H1 (cell line): ENCODE measurements at regions not wholly inside any gene's neighbourhood (a gene's known extent, or its start where the extent isn't known, plus 50 kb on each side); places are given as distances from the start of the nearest gene placed in this dataset.

ENCODE experiments used
- CTCF ChIA-PET: fragments of 300-600 bp; sonication (Branson Sonifier 250); formaldehyde crosslinking; loops from one replicate; lab custom pipeline; 2021; ENCODE audit not compliant: partially characterized antibody; lab: Charles Lee
- POLR2A ChIA-PET: fragments of 300-600 bp; sonication (Branson Sonifier 250); formaldehyde crosslinking; loops from one replicate; lab custom pipeline; 2021; ENCODE audit warnings: inconsistent platforms; ENCODE audit not compliant: partially characterized antibody; lab: Charles Lee
- DNase-seq, 2 experiments: peaks; one replicate each; pipeline versions ENCODE4 v3.0.0 to v3.0.0-alpha.2; 2010 to 2022; ENCODE audit warnings: low spot score in 2 of 2, low read depth in 1 of 2, mixed read lengths in 1 of 2
- FAIRE-seq: peaks from 2 replicates; lab custom pipeline; 2011; peaks lifted over from hg19 to GRCh38; lab: Jason Lieb, UNC
- H2AFZ ChIP-seq: 2 replicates; pipeline ENCODE4 v1.8.1; 2012; ENCODE audit warnings: low read length, inconsistent platforms
- H2AK5ac ChIP-seq: 2 replicates; pipeline ENCODE4 v1.6.1; 2013; ENCODE audit warnings: low read depth, low read length
- H2BK120ac ChIP-seq: replicated peaks from 2 replicates; pipeline ENCODE3; 2013; ENCODE audit warnings: low read depth, low read length, inconsistent platforms
- H2BK12ac ChIP-seq: 2 replicates; pipeline ENCODE4 v1.6.1; 2013; ENCODE audit warnings: low read depth, low read length
- H2BK15ac ChIP-seq: 2 replicates; pipeline ENCODE4 v1.6.1; 2013; ENCODE audit warnings: low read length
- H2BK20ac ChIP-seq: 2 replicates; pipeline ENCODE4 v1.6.1; 2013; ENCODE audit warnings: low read length
- H2BK5ac ChIP-seq: 2 replicates; pipeline ENCODE4 v1.6.1; 2013; ENCODE audit warnings: low read depth, low read length
- H3K14ac ChIP-seq: 2 replicates; pipeline ENCODE4 v1.6.1; 2013; ENCODE audit warnings: inconsistent platforms; ENCODE audit not compliant: insufficient read length
- H3K18ac ChIP-seq: 2 replicates; pipeline ENCODE4 v1.6.1; 2013; ENCODE audit warnings: low read length; ENCODE audit errors: extremely low read depth
- H3K23ac ChIP-seq: 2 replicates; pipeline ENCODE4 v1.6.1; 2013; ENCODE audit warnings: inconsistent platforms; ENCODE audit not compliant: insufficient read length
- H3K23me2 ChIP-seq: 2 replicates; pipeline ENCODE4 v1.6.1; 2013; ENCODE audit warnings: low read depth, low read length
- H3K27ac ChIP-seq: 2 replicates; pipeline ENCODE4 v1.6.1; 2011; ENCODE audit warnings: low read depth, low read length, inconsistent platforms
- H3K27me3 ChIP-seq, 4 experiments: replicated peaks in 1 of 4; 1 replicate in 1 of 4; 2 replicates in 3 of 4; pipeline versions ENCODE4 v1.6.1 to v1.8.1; 2011 to 2013; ENCODE audit warnings: low read length in 3 of 4, mild to moderate bottlenecking in 3 of 4, inconsistent platforms in 2 of 4, mixed read lengths in 2 of 4, moderate library complexity in 1 of 4; ENCODE audit not compliant: control insufficient read depth in 3 of 4, insufficient read depth in 3 of 4; ENCODE audit errors: extremely low read depth in 1 of 4
- H3K36me3 ChIP-seq, 4 experiments: 2 replicates each; pipeline versions ENCODE4 v1.6.1 to v1.8.1; 2011 to 2013; ENCODE audit warnings: mild to moderate bottlenecking in 4 of 4, low read length in 3 of 4, moderate library complexity in 2 of 4, control low read depth in 1 of 4, inconsistent platforms in 1 of 4; ENCODE audit not compliant: insufficient read depth in 4 of 4, control insufficient read depth in 2 of 4
- H3K4ac ChIP-seq: replicated peaks from 2 replicates; pipeline ENCODE3; 2013; ENCODE audit warnings: low read length, low read depth, mixed read lengths, inconsistent platforms; ENCODE audit not compliant: insufficient read length
- H3K4me1 ChIP-seq, 4 experiments: replicated peaks in 1 of 4; 1 replicate in 1 of 4; 2 replicates in 3 of 4; pipeline versions ENCODE4 v1.6.1 to v1.8.1; 2011 to 2013; ENCODE audit warnings: low read length in 3 of 4, inconsistent platforms in 2 of 4, mixed read lengths in 1 of 4; ENCODE audit not compliant: insufficient read depth in 4 of 4, control insufficient read depth in 3 of 4
- H3K4me2 ChIP-seq, 2 experiments: 2 replicates each; pipeline versions ENCODE4 v1.6.1 to v1.8.1; 2011 to 2013; ENCODE audit warnings: low read depth in 2 of 2, low read length in 2 of 2, control low read depth in 1 of 2, inconsistent platforms in 1 of 2, mild to moderate bottlenecking in 1 of 2; ENCODE audit not compliant: insufficient read depth in 1 of 2
- H3K4me3 ChIP-seq, 4 experiments: fragments of 200-600, 300-600 bp in 1 of 4; sonication (generic), shearing (Covaris generic), sonication (Bioruptor Twin) in 1 of 4; 2 replicates each; pipeline versions ENCODE4 v1.5.1 to v1.8.1; 2011 to 2016; ENCODE audit warnings: low read length in 4 of 4, low read depth in 3 of 4, control low read depth in 2 of 4, inconsistent platforms in 2 of 4, mild to moderate bottlenecking in 2 of 4, mixed read lengths in 1 of 4, moderate library complexity in 1 of 4; ENCODE audit not compliant: insufficient read depth in 2 of 4; ENCODE audit errors: extremely low read depth in 1 of 4
- H3K56ac ChIP-seq: replicated peaks from 2 replicates; pipeline ENCODE3; 2013; ENCODE audit warnings: low read depth, mild to moderate bottlenecking, mixed read lengths, low read length, inconsistent platforms; ENCODE audit not compliant: insufficient read length
- H3K79me1 ChIP-seq: 2 replicates; pipeline ENCODE4 v1.6.1; 2013; ENCODE audit warnings: low read depth, low read length, control low read depth
- H3K79me2 ChIP-seq, 2 experiments: 2 replicates each; pipeline versions ENCODE4 v1.6.1 to v1.8.1; 2012 to 2013; ENCODE audit warnings: low read length in 2 of 2, mild to moderate bottlenecking in 2 of 2, inconsistent platforms in 1 of 2; ENCODE audit not compliant: insufficient read depth in 2 of 2, control insufficient read depth in 1 of 2
- H3K9ac ChIP-seq, 4 experiments: replicated peaks in 1 of 4; 1 replicate in 1 of 4; 2 replicates in 3 of 4; pipeline versions ENCODE4 v1.6.1 to v1.8.1; 2011 to 2013; ENCODE audit warnings: low read depth in 3 of 4, low read length in 3 of 4, control low read depth in 2 of 4, mild to moderate bottlenecking in 2 of 4, moderate library complexity in 2 of 4, inconsistent platforms in 1 of 4; ENCODE audit errors: extremely low read depth in 1 of 4
- H3K9me3 ChIP-seq, 2 experiments: 2 replicates each; pipeline versions ENCODE4 v1.6.1 to v1.8.1; 2012 to 2013; ENCODE audit warnings: mild to moderate bottlenecking in 2 of 2, moderate library complexity in 2 of 2, control low read depth in 1 of 2, inconsistent platforms in 1 of 2, low read depth in 1 of 2, low read length in 1 of 2, mixed read lengths in 1 of 2; ENCODE audit not compliant: insufficient read depth in 2 of 2
- H4K20me1 ChIP-seq, 2 experiments: replicated peaks in 1 of 2; 2 replicates each; pipeline versions ENCODE3 to v1.8.1; 2011 to 2013; ENCODE audit warnings: inconsistent platforms in 2 of 2, low read length in 2 of 2, mild to moderate bottlenecking in 1 of 2; ENCODE audit not compliant: insufficient read depth in 2 of 2, control insufficient read depth in 1 of 2
- H4K5ac ChIP-seq: 2 replicates; pipeline ENCODE4 v1.6.1; 2013; ENCODE audit warnings: low read length, low read depth, mixed read lengths, inconsistent platforms; ENCODE audit not compliant: insufficient read length
- H4K8ac ChIP-seq: 2 replicates; pipeline ENCODE4 v1.8.0; 2013; ENCODE audit warnings: mild to moderate bottlenecking, moderate library complexity, low read length, inconsistent platforms; ENCODE audit not compliant: insufficient read depth; ENCODE audit errors: extremely low read depth
- H4K91ac ChIP-seq: replicated peaks from 2 replicates; pipeline ENCODE3; 2013; ENCODE audit warnings: low read length, mixed read lengths, inconsistent platforms; ENCODE audit not compliant: insufficient read length
- RXRA ChIP-seq: IDR thresholded peaks from 2 replicates; pipeline ENCODE4 v1.6.1; 2011; ENCODE audit warnings: low read depth, mild to moderate bottlenecking, low read length, moderate library complexity; ENCODE audit not compliant: insufficient read depth
- WGBS, 2 experiments: shearing (Covaris generic) in 1 of 2; methylation state at CpG; one replicate each; pipeline versions ENCODE4 v1.1.6 to v1.1.7; 2013 to 2015; ENCODE audit warnings: low lambda C conversion rate in 2 of 2, mixed read lengths in 2 of 2, inconsistent platforms in 1 of 2, low coverage in 1 of 2, missing lambda C conversion rate in 1 of 2; ENCODE audit not compliant: insufficient replicate concordance in 2 of 2, insufficient coverage in 1 of 2, insufficient read length in 1 of 2; ENCODE audit errors: extremely low coverage in 1 of 2, missing lambda C conversion rate in 1 of 2; 5-methylcytosine and 5-hydroxymethylcytosine counted together

DNA sequence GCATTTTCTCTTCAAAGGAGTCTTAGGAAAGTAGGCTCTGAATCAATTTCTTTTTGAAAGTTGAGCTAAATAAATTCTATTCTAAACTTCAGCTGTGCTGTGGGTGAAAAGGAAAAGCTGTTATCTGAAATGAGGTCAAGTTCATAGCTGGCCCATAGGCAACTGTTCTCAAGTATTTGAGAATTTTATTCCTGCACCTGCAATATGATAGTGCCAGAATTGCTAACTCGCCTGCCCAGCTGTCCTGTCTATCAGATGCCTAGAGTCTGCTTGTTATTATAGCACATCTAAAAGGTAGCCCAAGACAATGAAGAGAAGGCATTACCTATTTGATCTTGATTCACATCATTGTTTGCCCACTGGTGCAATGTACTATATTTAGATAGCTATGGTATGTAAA lies 798.7 kb downstream of the DIPK2A start:
- no peak for FAIRE-seq
- POLR2A ChIA-PET, result no interaction called here
- H3K4me2 ChIP-seq, result no peak overlapping the region
- no peak for TF ChIP-seq RXRA

More for the DNA sequence above, 798.7 kb downstream of the DIPK2A start:
- Histone ChIP-seq H3K56ac (no peak overlapping the region), H3K27me3 (no peaks in the 10 kb centered on the region), H3K79me1 (no peaks in the 10 kb centered on the region), H2BK20ac (no peak overlapping the region), H3K4me3 (no peak overlapping the region), H4K20me1 (no peaks in the 10 kb centered on the region), H2BK15ac (no peak overlapping the region), H3K23ac (no peak overlapping the region), H3K9ac (no peak overlapping the region), H3K23me2 (no peaks in the 10 kb centered on the region; the same call in 1 of the 2 replicates), H2BK5ac (no peak overlapping the region), H3K4me1 (no peaks in the 10 kb centered on the region), H3K18ac (no peak overlapping the region), H3K14ac (no peak overlapping the region), H4K91ac (no peak overlapping the region), H2BK12ac (no peak overlapping the region), H2AK5ac (no peak overlapping the region), H3K9me3 (no peaks in the 10 kb centered on the region), H2BK120ac (no peak overlapping the region), H3K27ac (no peak overlapping the region), H3K36me3 (no peaks in the 10 kb centered on the region), H3K79me2 (no peaks in the 10 kb centered on the region), H3K4ac (no peak overlapping the region), H2AFZ (no peak overlapping the region), H4K8ac (no peak overlapping the region), H4K5ac (no peak overlapping the region)
- CTCF ChIA-PET, result interaction anchor here (0.6 to 1.2 kb wide), 3 partner anchors 9 to 798 kb away, joined by 3 to 7 read pairs (median 3); partner anchors contain the start of gene DIPK2A
- 88% methylated on average over 1 of the region's 1 CpG; no CpG with 5 or more reads in 1 of the 2 experiments for WGBS, 2 experiments
- no peak for DNase-seq
